ENCODE measurements at regions not wholly inside any gene's neighbourhood (a gene's known extent, or its start where the extent isn't known, plus 50 kb on each side); places are given as distances from the start of the nearest gene placed in this dataset.

- Histone ChIP-seq H3K4me1 (ENCODE audit: control insufficient read depth, insufficient read depth, low read depth, low read length) (no peaks in the 10 kb centered on the region), H3K9me3 (ENCODE audit: control insufficient read depth, low read length) (no peaks in the 10 kb centered on the region), H3K9ac (ENCODE audit: low read length) (no peak overlapping the region), H2BK15ac (ENCODE audit: low read depth, poor library complexity, severe bottlenecking) (no peak overlapping the region), H3K79me1 (replicated peaks; ENCODE audit: low read length, poor library complexity, severe bottlenecking) (no peaks in the 10 kb centered on the region), H2AK5ac (ENCODE audit: low read length, severe bottlenecking) (no peak overlapping the region), H3K23ac (ENCODE audit: low read length in 2 of 2) (no peak overlapping the region), H3K4me2 (ENCODE audit: low read length, poor library complexity, severe bottlenecking) (no peak overlapping the region), H2BK5ac (ENCODE audit: low read depth, low read length, poor library complexity, severe bottlenecking) (no peak overlapping the region), H4K91ac (ENCODE audit: low read length) (no peak overlapping the region), H4K8ac (ENCODE audit: low read length) (no peak overlapping the region), H3K18ac (ENCODE audit: low read depth in 1 of 2, low read length in 2 of 2) (no peak overlapping the region), H3K14ac (ENCODE audit: low read length in 2 of 2) (no peak overlapping the region), H3K27ac (ENCODE audit: low read length, poor library complexity, severe bottlenecking) (no peak overlapping the region), H3K27me3 (ENCODE audit: control insufficient read depth in 1 of 2, insufficient read depth in 1 of 2, low read length in 2 of 2) (no peaks in the 10 kb centered on the region), H3K4me3 (ENCODE audit: insufficient read depth in 1 of 2, low read depth in 1 of 2, low read length in 2 of 2) (no peak overlapping the region), H3K36me3 (ENCODE audit: control insufficient read depth in 1 of 2, insufficient read depth in 2 of 2, low read depth in 1 of 2, low read length in 2 of 2) (no peaks in the 10 kb centered on the region), H2AFZ (ENCODE audit: low read depth, low read length) (no peak overlapping the region), H3K4ac (ENCODE audit: low read depth in 1 of 2, low read length in 2 of 2) (no peak overlapping the region), H2BK12ac (ENCODE audit: low read length in 2 of 2) (no peak overlapping the region), H2BK120ac (ENCODE audit: low read depth, low read length) (no peak overlapping the region)
- WGBS: 92% methylated on average over 4 of the region's 6 CpGs
- DNase-seq: no peak
Measured at GRCh38 chr2:138236142-138236541, 265.4 kb upstream of the SPOPL start.

- Histone ChIP-seq H3K9me3 (ENCODE audit: control insufficient read depth, low read length) (no peaks in the 10 kb centered on the region), H2AK5ac (ENCODE audit: low read length, severe bottlenecking) (no peak overlapping the region), H3K14ac (ENCODE audit: low read length in 2 of 2) (no peak overlapping the region), H2BK15ac (ENCODE audit: low read depth, poor library complexity, severe bottlenecking) (no peak overlapping the region), H3K4me3 (ENCODE audit: insufficient read depth in 1 of 2, low read depth in 1 of 2, low read length in 2 of 2) (no peak overlapping the region), H3K18ac (ENCODE audit: low read depth in 1 of 2, low read length in 2 of 2) (no peak overlapping the region), H3K4me1 (ENCODE audit: control insufficient read depth, insufficient read depth, low read depth, low read length) (no peaks in the 10 kb centered on the region), H2BK12ac (ENCODE audit: low read length in 2 of 2) (no peak overlapping the region), H3K9ac (ENCODE audit: low read length) (no peak overlapping the region), H4K8ac (ENCODE audit: low read length) (no peak overlapping the region), H3K27me3 (ENCODE audit: control insufficient read depth in 1 of 2, insufficient read depth in 1 of 2, low read length in 2 of 2) (no peaks in the 10 kb centered on the region), H3K4ac (ENCODE audit: low read depth in 1 of 2, low read length in 2 of 2) (no peak overlapping the region), H2AFZ (ENCODE audit: low read depth, low read length) (no peak overlapping the region), H2BK120ac (ENCODE audit: low read depth, low read length) (no peak overlapping the region), H3K4me2 (ENCODE audit: low read length, poor library complexity, severe bottlenecking) (no peak overlapping the region), H3K79me1 (replicated peaks; ENCODE audit: low read length, poor library complexity, severe bottlenecking) (no peaks in the 10 kb centered on the region), H2BK5ac (ENCODE audit: low read depth, low read length, poor library complexity, severe bottlenecking) (no peak overlapping the region), H3K27ac (ENCODE audit: low read length, poor library complexity, severe bottlenecking) (no peak overlapping the region), H4K91ac (ENCODE audit: low read length) (no peak overlapping the region), H3K23ac (ENCODE audit: low read length in 2 of 2) (no peak overlapping the region), H3K36me3 (ENCODE audit: control insufficient read depth in 1 of 2, insufficient read depth in 2 of 2, low read depth in 1 of 2, low read length in 2 of 2) (no peaks in the 10 kb centered on the region)
- WGBS: 53% methylated on average over 4 of the region's 5 CpGs
- DNase-seq: no peak
Measured at GRCh38 chr2:138237667-138238384, 263.7 kb upstream of the SPOPL start.

- no peak overlapping the region for H2BK15ac ChIP-seq (ENCODE audit: low read depth, poor library complexity, severe bottlenecking)
- DNase-seq: no peak
- H3K36me3 ChIP-seq (ENCODE audit: control insufficient read depth in 1 of 2, insufficient read depth in 2 of 2, low read depth in 1 of 2, low read length in 2 of 2): no peaks in the 10 kb centered on the region
- H3K9ac ChIP-seq (ENCODE audit: low read length): no peak overlapping the region
- no peak overlapping the region for H4K8ac ChIP-seq (ENCODE audit: low read length)
- no peak overlapping the region for H2BK5ac ChIP-seq (ENCODE audit: low read depth, low read length, poor library complexity, severe bottlenecking)
- H3K4me3 ChIP-seq (ENCODE audit: insufficient read depth in 1 of 2, low read depth in 1 of 2, low read length in 2 of 2): no peak overlapping the region
- no peak overlapping the region for H2BK120ac ChIP-seq (ENCODE audit: low read depth, low read length)
- H3K4me2 ChIP-seq (ENCODE audit: low read length, poor library complexity, severe bottlenecking): no peak overlapping the region
- no peak overlapping the region for H2BK12ac ChIP-seq (ENCODE audit: low read length in 2 of 2)
- no peak overlapping the region for H4K91ac ChIP-seq (ENCODE audit: low read length)
- H3K9me3 ChIP-seq (ENCODE audit: control insufficient read depth, low read length): no peaks in the 10 kb centered on the region
- no peaks in the 10 kb centered on the region for H3K4me1 ChIP-seq (ENCODE audit: control insufficient read depth, insufficient read depth, low read depth, low read length)
- H3K23ac ChIP-seq (ENCODE audit: low read length in 2 of 2): no peak overlapping the region
- H3K27ac ChIP-seq (ENCODE audit: low read length, poor library complexity, severe bottlenecking): no peak overlapping the region
- H3K4ac ChIP-seq (ENCODE audit: low read depth in 1 of 2, low read length in 2 of 2): no peak overlapping the region
- H3K18ac ChIP-seq (ENCODE audit: low read depth in 1 of 2, low read length in 2 of 2): no peak overlapping the region
- no peaks in the 10 kb centered on the region for H3K27me3 ChIP-seq (ENCODE audit: control insufficient read depth in 1 of 2, insufficient read depth in 1 of 2, low read length in 2 of 2)
- no peak overlapping the region for H2AFZ ChIP-seq (ENCODE audit: low read depth, low read length)
- no peak overlapping the region for H3K14ac ChIP-seq (ENCODE audit: low read length in 2 of 2)
- no peak overlapping the region for H2AK5ac ChIP-seq (ENCODE audit: low read length, severe bottlenecking)
- no peaks in the 10 kb centered on the region for H3K79me1 ChIP-seq (replicated peaks; ENCODE audit: low read length, poor library complexity, severe bottlenecking)
Measured at GRCh38 chr2:138238908-138239307, 262.7 kb upstream of the SPOPL start.

GRCh38 chr2:138239902-138240491 lies 261.6 kb upstream of the SPOPL start:
- no peaks in the 10 kb centered on the region for H3K36me3 ChIP-seq (ENCODE audit: control insufficient read depth in 1 of 2, insufficient read depth in 2 of 2, low read depth in 1 of 2, low read length in 2 of 2)

More at GRCh38 chr2:138239902-138240491, 261.6 kb upstream of the SPOPL start:
- Histone ChIP-seq H4K8ac (ENCODE audit: low read length) (no peak overlapping the region), H3K27ac (ENCODE audit: low read length, poor library complexity, severe bottlenecking) (no peak overlapping the region), H3K14ac (ENCODE audit: low read length in 2 of 2) (no peak overlapping the region), H3K18ac (ENCODE audit: low read depth in 1 of 2, low read length in 2 of 2) (no peak overlapping the region), H2BK120ac (ENCODE audit: low read depth, low read length) (no peak overlapping the region), H2AFZ (ENCODE audit: low read depth, low read length) (no peak overlapping the region), H3K9ac (ENCODE audit: low read length) (peak overlapping the region; percentile 55), H3K4ac (ENCODE audit: low read depth in 1 of 2, low read length in 2 of 2) (no peak overlapping the region), H3K27me3 (ENCODE audit: control insufficient read depth in 1 of 2, insufficient read depth in 1 of 2, low read length in 2 of 2) (no peaks in the 10 kb centered on the region), H3K4me1 (ENCODE audit: control insufficient read depth, insufficient read depth, low read depth, low read length) (no peaks in the 10 kb centered on the region), H2BK12ac (ENCODE audit: low read length in 2 of 2) (no peak overlapping the region), H3K4me3 (ENCODE audit: insufficient read depth in 1 of 2, low read depth in 1 of 2, low read length in 2 of 2) (peak overlapping the region in 1 of 2 experiments; percentile 13), H3K9me3 (ENCODE audit: control insufficient read depth, low read length) (no peaks in the 10 kb centered on the region), H2BK5ac (ENCODE audit: low read depth, low read length, poor library complexity, severe bottlenecking) (no peak overlapping the region), H2BK15ac (ENCODE audit: low read depth, poor library complexity, severe bottlenecking) (no peak overlapping the region), H3K23ac (ENCODE audit: low read length in 2 of 2) (no peak overlapping the region), H2AK5ac (ENCODE audit: low read length, severe bottlenecking) (no peak overlapping the region), H3K4me2 (ENCODE audit: low read length, poor library complexity, severe bottlenecking) (no peak overlapping the region), H3K79me1 (replicated peaks; ENCODE audit: low read length, poor library complexity, severe bottlenecking) (no peaks in the 10 kb centered on the region), H4K91ac (ENCODE audit: low read length) (no peak overlapping the region)
- 100% methylated on average over 2 of the region's 2 CpGs for WGBS
- no peak for DNase-seq

All from mesenchymal stem cell (in vitro differentiated cells and primary cell).